ENCODE measurements at regions not wholly inside any gene's neighbourhood (a gene's known extent, or its start where the extent isn't known, plus 50 kb on each side); places are given as distances from the start of the nearest gene placed in this dataset.
A peak's percentile ranks its signal among the peaks of the same experiment; 100 is the strongest.

DNA sequence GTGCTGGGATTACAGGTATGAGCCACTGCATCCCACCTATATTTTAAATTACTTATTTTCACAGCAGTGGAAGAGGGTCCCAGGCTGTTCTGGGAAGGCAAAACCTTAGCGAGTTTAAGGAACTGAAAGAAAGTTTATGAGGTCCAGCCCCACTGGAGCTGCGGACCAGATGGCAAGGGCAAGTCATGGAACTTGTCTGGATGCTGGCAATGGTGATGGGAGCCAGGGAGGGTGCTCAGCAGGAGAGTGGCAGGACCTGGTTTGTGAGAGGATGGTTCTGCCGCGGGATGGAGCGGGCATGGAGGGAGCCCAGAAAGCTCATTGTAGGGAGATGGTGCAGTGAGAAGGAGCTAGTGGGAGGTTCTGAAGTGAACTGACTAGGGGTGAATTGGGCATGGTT, 50.6 kb upstream of the SLC45A1 start:
- DNase-seq (ENCODE audit: low spot score) = no peak

DNA sequence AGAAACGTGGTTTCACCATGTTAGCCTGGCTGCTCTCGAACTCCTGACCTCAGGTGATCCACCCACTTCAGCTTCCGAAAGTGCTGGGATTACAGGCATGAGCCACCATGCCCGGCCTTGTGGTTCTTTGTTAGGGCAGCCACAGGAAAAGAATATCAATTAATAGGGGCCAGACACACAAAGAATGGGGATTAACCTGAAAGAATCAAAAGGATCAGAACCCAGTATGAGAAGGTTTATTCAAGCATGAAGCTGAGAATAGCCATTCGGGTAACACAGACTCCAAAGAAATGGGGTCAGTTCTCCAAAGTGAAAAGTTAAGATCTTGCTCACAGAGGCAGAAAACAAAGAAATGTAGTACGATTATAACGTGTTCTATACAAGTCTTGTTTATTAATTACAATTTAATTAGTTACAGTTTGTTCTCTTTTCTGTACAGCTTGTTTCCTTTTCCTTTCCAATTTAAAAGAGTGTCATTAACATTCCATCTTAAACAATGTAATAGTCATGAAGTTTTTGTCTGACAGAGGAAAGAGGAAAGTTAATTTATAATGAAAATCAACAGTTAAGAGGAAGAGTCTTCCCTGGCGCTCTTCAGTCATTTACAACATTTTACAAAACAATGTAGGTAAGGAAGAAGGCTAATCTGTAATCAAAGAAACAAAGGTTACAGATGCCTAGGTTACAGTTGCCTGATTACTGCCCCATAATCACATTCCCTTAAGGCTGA, 51.3 kb upstream of the SLC45A1 start:
- no peak for DNase-seq (ENCODE audit: low spot score)

DNA sequence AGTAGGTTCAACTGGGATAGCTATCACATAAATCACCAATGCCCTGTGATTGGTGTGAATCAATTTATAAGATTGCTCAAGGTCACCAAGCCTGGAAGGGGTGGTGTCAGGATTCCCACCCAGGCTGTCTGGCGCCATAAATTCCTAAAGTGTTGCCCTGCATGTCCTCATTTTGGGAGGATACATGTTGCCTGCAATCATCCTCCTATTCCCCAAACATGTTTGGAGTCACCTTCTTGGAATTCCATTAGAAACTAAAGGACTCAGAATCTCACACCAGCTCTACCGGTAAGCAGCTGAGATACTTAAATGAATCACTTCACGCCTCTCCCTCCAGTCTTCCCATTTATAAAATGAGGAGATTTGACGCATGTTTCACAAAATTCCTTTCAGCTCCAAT, 54.1 kb upstream of the SLC45A1 start:
- DNase-seq (ENCODE audit: low spot score) = no peak

DNA sequence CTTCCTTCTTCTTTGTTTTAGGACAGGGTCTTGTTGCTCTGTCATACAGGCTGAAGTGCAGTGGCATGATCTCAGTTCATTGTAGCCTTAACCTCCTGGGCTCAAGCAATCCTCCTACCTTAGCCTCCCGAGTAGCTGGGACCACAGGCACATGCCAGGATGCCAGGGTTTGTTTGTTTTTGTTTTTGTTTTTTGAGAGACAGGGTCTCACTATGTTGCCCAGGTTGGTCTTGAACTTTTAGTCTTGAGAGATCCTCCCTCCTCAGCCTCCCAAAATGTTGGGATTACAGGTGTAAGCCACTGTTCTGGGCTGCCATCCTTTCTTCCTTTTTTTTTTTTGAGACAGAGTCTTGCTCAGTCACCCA, 56.5 kb upstream of the SLC45A1 start:
- no peak for DNase-seq (ENCODE audit: low spot score)

DNA sequence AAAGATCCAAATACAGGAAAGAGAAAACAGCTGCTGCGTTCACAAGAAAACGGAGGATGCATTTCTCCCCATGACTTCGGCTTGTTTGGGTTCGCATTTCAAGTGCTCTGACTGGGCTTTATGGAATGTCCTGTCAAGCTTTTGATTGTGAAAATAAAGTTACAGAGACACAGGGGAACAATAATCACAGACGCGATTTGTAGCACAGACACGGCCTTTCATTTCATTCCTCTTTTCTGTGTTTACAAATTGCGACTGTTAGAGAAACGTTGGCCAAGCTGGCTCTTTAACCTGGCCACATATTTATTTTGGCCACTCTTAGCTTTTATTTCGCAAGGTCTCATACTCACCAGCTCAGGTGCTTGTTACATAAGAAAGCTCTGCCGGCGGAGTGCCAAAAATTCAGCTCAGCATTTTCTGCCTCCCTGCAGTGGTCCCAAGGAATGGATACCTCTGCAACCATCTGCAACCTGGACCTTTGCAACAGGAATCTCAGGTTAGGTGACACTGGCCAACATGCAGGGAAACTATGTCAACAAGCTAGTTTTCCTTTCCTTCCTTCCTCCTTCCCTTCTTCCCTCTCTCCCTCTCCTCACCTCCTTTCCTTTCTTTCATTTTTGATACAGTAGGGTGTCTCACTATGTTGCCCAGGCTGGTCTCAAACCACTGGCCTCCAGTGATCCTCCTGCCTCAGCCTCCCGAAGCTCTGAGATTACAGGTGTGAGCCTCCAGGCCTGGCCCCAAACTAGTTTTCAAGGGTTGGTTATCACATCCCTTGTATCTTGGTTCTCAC, 58.2 kb upstream of the SLC45A1 start:
- peak; percentile 82 for DNase-seq (ENCODE audit: low spot score)

DNA sequence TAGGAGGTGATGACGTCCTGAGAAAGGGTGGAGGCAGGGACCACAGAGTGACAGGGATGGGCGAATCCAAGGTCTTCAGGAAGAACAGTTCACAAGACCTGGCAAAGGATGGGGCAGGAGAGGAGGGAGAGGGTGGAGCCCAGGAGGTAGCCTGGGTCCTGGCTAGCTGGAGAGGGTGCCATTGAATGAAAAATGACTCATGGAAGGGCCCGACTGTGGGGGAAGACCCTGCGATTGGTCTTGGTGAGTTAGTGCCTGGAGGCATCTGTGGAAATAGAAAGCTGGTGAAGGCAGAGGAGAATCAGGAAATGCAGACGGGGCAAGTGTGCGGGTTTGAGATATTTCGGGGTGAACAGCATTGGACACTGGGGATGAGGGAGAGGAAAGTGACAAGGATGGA, 60.3 kb upstream of the SLC45A1 start:
- no peak for DNase-seq (ENCODE audit: low spot score)

DNA sequence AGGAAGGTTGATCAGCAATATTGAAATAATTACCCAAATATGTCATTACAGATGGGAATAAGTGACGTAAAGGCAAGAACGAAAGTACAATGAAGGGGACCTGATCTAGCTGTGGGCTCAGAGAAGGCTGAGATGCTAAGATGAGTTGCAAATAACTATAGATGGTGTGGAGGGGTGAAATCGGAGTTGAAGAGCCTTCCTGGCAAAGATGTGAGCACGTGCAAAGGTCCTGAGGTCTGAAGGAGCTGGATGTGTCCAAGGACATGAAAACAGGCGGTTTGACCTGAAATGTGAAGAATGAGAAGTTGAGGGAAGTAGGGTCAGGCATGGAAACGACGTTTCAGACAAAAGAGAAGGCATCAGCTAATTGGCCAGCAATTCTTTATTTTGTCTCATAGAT, 61.6 kb upstream of the SLC45A1 start:
- no peak for DNase-seq (ENCODE audit: low spot score)

DNA sequence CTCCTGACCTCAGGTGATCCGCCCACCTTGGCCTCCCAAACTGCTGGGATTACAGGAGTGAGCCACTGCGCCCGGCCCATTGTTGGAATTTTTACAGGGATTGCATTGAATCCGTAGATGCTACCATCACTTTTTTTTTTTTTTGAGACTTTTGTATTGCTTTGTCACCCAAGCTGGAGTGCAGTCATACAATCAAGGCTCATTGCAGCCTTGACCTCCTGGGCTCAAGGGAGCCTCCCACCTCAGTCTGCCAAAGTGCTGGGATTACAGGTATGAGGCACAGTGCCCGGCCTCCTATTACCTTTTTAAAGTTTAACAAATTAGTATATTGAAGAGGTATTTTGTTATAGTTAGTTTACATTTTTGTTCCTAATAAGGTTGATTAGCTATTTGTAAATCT, 62.2 kb upstream of the SLC45A1 start:
- DNase-seq (ENCODE audit: low spot score) = no peak

DNA sequence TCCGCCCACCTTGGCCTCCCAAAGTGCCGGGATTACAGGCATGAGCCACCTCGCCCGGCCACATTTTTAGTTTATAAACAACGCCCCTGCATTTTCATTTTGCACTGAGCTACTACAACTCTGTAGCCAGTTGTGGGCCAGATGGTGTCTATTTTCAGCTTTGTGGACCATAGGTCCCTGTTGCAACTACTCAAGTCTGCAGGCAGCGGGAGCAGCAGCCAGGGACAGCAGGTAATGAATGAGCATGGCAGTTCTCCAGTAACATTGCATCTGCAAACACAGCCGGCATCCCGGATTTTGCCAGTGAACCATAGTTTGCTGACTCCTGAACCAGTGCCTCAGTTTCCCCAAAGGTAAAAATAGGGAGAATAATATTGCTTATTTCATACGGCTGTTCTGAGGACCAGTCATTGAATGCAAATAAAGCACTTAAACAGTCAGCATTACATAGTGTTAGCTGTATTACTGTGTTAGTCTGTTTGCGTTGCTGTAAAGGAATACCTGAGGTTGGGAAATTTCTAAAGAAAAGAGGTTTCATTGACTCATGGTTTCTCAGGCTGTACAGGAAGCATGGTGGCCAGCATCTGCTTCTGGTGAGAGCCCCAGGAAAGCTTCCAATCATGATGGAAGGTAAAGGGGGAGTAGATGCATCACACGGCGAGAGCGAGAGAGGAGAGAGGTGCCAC, 65.5 kb upstream of the SLC45A1 start:
- DNase-seq (ENCODE audit: low spot score) = no peak

DNA sequence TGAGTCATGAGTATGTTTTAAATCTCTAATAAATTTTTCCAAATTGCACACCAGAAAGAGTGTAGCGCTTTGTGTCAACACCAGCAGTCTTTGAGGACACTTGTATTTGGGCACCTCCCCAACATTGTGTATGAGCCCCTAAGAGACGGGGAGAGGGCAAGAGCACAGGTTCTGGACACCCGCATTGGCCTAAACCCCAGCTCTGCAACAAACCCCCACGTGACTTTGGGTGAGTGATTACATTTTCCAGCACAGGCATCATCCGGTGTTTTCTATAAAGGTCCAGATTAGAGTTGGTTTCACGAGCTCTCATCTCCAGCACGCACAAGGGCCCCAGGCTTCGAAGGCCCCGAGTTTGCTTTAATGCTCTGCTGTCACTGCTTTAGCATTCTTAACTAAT, 66.3 kb upstream of the SLC45A1 start:
- no peak for DNase-seq (ENCODE audit: low spot score)

DNA sequence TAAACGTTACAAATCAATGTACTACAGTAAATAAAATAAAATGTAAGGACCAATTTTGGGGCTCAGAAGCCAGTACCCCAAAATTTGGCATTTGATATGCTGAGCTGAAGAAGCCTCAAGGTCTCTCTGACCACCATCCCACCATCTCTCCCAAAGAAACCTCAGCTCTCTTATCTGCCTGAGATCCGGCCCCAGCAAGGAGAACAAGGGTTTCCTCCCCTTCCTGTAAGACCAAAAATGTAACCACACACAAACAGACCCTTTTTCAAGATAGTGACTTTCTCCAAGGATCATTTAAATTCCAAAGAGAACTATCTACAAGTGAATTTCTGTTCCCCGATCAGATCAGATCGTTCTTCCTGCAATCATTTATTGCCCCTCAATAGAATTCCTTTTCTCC, 68.1 kb upstream of the SLC45A1 start:
- no peak for DNase-seq (ENCODE audit: low spot score)

DNA sequence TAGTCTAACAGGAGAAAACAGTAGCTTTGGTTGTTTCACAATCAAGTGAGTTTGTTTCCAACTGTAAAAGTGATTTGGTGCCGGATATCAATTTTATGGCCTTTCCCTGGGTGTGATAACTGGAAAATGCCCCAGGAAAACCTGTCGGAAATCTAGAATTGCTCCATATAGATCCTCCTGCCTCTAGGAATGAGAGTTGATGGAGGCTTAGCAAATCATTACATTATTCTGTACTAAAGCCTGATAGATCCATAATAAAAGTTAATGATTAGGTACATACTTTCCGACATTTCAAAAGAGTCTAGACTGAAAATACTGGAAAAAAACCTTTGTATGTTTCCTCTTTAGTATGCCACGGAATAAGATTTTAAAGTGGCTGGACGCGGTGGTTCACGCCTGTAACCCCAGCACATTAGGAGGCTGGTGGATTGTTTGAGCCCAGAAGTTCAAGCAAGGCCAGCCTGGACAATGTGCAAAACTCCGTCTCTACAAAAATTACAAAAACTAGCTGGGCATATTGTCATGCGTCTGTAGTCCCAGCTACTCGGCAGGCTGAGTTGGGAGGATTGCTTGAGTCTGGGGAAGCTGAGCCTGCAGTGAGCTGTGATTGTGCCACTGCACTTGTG, 70.0 kb upstream of the SLC45A1 start:
- no peak for DNase-seq (ENCODE audit: low spot score)

DNA sequence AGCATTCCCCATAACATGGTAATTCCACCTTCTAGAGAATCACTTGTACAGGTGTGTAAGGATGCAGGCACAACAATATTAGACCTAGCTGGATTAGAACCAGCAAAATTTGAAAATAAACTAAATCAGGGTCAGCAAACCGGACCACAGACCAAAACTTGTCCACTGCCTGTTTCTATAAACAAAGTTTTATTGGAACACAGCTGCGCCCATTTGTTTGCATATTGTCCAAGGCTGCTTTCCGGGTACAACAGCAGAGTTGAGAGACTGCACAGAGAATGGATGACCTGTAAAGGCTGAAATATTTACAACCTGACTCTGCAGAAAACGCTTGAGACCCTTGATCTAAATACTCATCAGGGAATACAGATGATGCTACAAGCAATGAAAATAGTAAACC, 73.6 kb upstream of the SLC45A1 start:
- no peak for DNase-seq (ENCODE audit: low spot score)

DNA sequence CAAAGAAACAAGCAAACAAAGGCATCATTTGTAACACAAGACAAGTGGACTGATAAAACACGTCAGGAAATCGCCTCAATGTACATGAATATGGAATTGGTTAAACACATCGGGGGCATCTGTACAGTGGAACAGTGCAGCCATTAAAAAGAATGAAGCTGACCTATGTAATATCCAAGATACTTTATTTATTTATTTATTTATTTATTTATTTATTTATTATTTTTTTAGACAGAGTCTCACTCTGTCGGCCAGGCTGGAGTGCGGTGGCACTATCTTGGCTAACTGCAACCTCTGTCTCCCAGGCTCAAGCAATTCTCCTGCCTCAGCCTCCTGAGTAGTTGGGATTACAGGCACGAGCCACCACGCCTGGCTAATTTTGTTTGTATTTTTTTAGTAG, 75.4 kb upstream of the SLC45A1 start:
- no peak for DNase-seq (ENCODE audit: low spot score)

DNA sequence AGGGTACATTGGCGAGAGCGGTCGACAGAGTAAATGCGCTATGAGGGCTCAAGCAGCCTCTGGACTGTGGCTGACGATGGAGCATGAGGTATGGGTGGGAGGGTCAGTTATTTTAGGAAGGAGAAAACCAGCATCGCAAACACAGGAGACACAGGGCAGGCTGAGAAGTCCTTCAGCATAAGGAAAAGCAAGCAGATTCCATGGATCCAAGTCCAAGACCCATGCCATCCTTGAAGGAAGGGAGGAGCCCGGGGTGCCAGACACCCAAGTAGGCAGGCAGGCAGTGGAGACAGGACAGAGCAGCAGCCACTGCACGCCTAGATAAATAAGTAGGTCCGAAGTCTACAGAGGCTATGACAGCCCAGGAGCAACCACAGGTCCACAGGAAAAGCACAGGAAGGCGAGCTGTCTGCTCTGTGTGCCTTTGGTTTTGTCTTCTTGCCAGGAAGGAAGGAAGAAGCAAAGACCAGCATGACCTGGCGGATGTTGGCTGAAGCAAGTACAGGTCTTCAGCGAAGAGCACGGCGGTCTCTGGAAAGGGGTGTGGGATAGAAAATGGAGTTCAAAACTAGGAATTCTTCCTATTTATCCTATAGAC, 76.4 kb upstream of the SLC45A1 start:
- DNase-seq (ENCODE audit: low spot score) = no peak

DNA sequence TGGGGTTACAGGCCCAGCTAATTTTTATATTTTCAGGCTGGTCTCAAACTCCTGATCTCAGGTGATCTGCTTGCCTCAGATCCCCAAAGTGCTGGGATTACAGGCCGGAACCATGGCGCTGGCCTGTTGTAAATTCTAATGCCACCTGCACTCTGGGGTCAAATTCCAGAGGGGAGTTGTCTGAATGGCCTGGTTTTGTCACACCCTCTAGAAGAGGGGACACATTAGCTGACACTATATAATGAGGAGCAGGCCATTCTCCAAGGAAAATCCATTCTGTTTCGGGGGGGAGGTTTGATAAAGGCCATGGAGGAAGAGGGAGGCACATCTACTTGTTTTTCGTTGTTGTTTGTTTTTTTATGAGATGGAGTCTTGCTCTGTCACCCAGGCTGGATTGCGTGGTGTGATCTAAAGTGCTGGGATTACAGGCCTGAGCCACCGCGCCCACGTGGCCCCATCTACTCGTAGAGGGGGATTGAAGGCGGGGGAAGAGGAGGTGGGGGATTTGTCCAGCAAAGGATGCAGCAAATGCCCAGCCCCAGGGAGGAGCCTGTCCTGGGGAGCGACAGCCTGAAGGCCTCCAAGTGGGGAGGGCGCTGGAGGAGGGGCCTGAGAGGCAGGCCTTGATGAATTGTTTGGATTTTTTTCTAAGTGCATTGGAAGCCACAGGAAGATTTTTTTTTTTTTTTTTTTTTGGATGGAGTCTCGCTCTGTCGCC, 78.4 kb upstream of the SLC45A1 start:
- DNase-seq (ENCODE audit: low spot score) = peak; percentile 81

DNA sequence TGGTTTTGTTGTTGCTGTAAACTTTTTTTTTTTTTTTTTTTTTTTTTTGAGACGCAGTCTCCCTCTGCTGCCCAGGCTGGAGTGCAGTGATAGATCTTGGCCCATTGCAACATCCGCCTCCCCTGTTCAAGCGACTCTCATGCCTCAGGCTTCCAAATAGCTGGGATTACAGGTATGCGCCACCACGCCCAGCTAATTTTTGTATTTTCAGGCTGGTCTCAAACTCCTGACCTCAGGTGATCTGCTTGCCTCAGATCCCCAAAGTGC, 78.9 kb upstream of the SLC45A1 start:
- DNase-seq (ENCODE audit: low spot score) = peak; percentile 73

DNA sequence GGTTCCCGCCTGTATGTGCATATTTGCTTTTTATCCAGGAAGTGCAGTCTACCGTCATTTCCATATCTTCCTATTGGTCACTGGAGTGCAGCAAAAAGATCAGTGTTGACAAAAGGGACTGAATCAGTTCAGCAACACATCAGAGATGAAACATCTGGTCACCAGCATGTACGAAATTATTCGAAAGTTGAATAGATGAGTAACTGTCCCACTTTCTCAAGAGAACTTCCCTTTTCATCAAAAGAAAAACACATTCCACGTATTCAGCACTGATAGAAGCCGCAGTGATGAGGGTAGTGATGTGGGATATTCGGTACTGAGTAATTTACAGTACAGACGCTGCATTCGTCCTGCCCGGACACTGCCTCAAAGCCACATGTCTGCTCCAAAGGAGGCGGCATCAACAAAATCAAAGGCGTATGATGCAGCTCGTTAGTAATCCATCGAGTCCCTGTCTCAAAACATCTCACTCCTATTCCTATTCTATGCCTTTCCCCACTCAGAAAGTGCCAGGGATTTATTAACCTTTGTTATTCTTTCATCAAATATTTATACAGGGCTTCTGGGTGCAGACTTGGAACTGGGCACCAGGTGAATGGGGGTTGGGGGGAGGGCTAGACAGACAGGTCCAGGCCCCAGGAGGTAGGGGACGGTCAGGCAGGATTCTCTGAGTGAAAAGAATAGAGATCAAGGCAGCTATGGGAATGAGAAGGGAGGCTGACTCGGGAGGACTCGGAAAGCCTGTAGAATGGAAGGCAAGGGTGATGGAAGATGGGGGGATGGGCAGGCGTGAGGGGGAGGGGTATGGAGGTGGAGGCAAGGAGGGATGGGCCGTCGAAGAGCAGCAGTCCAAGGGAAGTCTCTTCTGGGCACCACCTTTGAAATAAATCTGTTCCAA, 79.5 kb upstream of the SLC45A1 start:
- DNase-seq (ENCODE audit: low spot score) = no peak

DNA sequence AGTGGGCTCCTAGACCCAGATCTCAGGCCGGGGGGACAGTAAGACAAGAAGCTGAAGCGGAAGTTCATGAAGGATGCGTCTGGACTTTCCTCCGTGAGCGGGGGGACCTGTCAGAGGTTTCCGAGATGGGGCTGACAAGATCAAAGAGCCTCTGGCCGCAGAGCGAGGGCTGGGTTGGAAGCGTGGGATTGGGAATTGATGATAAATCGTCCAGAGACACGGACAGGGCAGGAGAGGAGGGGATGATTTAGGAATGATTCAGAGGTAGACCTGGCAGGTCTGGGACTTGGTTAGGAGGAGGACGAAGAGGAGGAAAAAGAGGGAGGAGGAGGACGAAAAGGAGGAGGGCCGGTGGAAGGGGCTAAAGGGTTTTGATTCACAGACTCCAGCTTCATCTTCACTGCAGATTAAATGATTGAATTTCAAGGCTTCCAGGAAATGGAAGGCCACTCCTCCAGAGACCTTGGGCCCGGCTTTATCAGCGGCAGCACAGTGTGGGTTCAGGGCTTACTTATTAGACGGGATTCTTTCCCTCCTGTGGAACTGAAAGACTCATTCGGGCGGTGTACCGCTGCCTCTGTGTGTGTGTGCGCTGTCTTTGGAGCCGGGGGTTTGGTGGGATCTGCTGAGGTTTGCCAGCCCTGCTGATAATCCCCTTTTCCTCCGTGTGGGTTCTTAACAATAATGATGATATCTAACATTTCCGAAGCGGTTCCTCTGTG, 85.7 kb upstream of the SLC45A1 start:
- no peak for DNase-seq (ENCODE audit: low spot score)

DNA sequence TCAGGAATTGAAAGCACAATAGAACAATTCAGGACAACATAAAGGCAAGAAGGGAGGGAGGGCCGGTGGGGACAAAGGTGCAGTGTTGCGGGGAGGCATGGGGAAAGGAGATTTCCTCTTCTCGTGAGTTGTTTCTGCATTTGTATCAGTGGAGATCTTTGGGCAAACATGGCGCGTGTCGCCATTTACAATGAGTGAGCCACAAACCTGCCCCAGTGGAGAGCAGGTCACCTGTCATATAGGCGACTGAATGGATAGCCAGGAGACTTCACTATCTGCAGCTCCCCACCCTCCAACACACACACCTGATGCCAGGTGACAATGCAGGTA, 87.7 kb upstream of the SLC45A1 start:
- no peak for DNase-seq (ENCODE audit: low spot score)

Measured in cerebellar cortex (tissue), 1 donor.